Esophagus muscularis mucosa (tissue), 3 donors: ENCODE measurements at regions not wholly inside any gene's neighbourhood (a gene's known extent, or its start where the extent isn't known, plus 50 kb on each side); places are given as distances from the start of the nearest gene placed in this dataset.

Source experiments
- CTCF ChIP-seq, 3 experiments: fragments of 200-600 bp in 2 of 3; fragments of 450-650 bp in 1 of 3; sonication (generic) in 2 of 3; IDR thresholded peaks; one replicate each; pipeline ENCODE4 v1.5.1; 2017 to 2019; ENCODE audit warnings: antibody characterized with exemption in 3 of 3, mild to moderate bottlenecking in 2 of 3, moderate library complexity in 1 of 3
- POLR2A ChIP-seq: fragments of 450-650 bp; IDR thresholded peaks from one replicate; pipeline ENCODE4 v1.6.1; 2017; ENCODE audit warnings: antibody characterized with exemption, moderate library complexity, mild to moderate bottlenecking, low read depth

DNA sequence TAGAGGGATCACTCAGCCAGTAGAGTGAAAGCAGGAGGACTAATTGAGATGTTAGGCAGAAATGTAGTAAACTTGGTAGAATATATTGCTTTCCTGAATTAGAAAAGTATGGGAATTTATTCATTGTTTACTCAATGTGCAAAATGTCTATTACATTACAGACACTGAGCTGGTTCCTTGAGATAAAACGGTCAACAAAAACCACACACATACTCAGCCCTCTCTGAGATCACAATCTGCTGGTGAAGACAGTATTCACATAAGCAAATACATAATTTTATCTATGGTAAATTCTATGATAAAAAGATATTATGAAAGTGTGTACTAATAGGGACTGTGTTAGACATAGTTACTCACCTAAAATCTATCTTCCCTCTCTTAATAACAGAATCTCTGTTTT is 833.5 kb downstream of the KCNA4 start:
- TF ChIP-seq POLR2A (no peak), CTCF (IDR thresholded peaks at IDR 0.05) (no peak)
